HFF-Myc (cell line): ENCODE measurements at regions not wholly inside any gene's neighbourhood (a gene's known extent, or its start where the extent isn't known, plus 50 kb on each side); places are given as distances from the start of the nearest gene placed in this dataset.

Experiments used
- DNase-seq: peaks from one replicate; pipeline ENCODE4 v3.0.0-alpha.2; 2011; ENCODE audit warnings: low read depth; ENCODE audit errors: extremely low read depth
- H3K4me3 ChIP-seq: replicated peaks from 2 replicates; pipeline ENCODE4 v1.5.1; 2011; ENCODE audit warnings: low read depth, mild to moderate bottlenecking, control low read depth, low read length
- TF ChIP-seq, protein P1 (sequence below): IDR thresholded peaks from 2 replicates; pipeline ENCODE4 v1.5.1; 2012; ENCODE audit warnings: mild to moderate bottlenecking, low read depth, low read length, control low read depth; ENCODE audit errors: missing control alignments

DNA sequence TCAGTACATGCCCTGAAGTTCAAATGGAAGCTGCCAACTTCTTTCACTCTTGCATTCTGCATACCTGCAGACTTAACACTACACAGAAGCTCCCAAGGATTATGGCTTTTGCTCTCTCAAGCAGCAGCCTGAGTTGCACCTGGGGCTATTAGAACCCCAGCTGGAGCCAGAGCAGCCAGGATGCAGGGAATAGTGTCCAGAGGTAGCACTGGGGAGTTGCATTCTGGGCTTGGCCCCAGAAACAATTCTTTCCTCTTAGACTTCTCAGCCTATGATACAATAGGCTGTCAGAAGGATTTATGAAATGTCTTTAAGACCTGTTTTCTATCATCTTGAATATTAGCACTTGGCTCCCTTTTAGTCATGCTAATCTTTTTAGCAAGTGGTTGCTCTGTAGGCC lies 886.7 kb upstream of the GHITM start:
- H3K4me3 ChIP-seq: no peak overlapping the region
- TF ChIP-seq, protein P1, sequence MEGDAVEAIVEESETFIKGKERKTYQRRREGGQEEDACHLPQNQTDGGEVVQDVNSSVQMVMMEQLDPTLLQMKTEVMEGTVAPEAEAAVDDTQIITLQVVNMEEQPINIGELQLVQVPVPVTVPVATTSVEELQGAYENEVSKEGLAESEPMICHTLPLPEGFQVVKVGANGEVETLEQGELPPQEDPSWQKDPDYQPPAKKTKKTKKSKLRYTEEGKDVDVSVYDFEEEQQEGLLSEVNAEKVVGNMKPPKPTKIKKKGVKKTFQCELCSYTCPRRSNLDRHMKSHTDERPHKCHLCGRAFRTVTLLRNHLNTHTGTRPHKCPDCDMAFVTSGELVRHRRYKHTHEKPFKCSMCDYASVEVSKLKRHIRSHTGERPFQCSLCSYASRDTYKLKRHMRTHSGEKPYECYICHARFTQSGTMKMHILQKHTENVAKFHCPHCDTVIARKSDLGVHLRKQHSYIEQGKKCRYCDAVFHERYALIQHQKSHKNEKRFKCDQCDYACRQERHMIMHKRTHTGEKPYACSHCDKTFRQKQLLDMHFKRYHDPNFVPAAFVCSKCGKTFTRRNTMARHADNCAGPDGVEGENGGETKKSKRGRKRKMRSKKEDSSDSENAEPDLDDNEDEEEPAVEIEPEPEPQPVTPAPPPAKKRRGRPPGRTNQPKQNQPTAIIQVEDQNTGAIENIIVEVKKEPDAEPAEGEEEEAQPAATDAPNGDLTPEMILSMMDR: no peak
- no peak for DNase-seq

GRCh38 chr10:83253011-83253671 lies 886.2 kb upstream of the GHITM start:
- no peak overlapping the region for H3K4me3 ChIP-seq
- TF ChIP-seq, protein P1: no peak
- DNase-seq: no peak

- DNase-seq: no peak
- no peak overlapping the region for H3K4me3 ChIP-seq
Measured at GRCh38 chr10:83254698-83255097, 884.6 kb upstream of the GHITM start.

DNA sequence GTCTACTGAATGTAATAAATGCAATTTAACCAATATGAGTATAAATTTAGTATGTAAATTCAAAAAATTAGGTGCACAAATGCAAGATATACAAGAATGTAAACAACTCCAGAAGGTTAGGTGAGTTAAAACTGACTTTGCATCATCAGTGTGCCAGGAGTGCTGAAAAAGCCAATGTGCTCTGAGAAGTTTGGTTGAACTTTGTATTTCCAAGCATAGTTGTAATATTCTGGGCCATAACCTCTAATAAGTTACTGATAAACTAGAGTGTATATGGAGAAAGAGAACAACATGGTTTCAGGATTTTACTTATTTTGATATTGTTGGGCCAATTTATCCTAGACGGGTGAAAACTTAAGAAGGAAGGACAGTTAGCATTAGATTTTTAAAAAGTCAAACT lies 876.9 kb upstream of the GHITM start:
- H3K4me3 ChIP-seq: no peak overlapping the region
- TF ChIP-seq, protein P1: no peak
- DNase-seq: no peak

More at GRCh38 chr10:83254698-83255097, 884.6 kb upstream of the GHITM start:
- TF ChIP-seq, protein P1: no peak

DNA sequence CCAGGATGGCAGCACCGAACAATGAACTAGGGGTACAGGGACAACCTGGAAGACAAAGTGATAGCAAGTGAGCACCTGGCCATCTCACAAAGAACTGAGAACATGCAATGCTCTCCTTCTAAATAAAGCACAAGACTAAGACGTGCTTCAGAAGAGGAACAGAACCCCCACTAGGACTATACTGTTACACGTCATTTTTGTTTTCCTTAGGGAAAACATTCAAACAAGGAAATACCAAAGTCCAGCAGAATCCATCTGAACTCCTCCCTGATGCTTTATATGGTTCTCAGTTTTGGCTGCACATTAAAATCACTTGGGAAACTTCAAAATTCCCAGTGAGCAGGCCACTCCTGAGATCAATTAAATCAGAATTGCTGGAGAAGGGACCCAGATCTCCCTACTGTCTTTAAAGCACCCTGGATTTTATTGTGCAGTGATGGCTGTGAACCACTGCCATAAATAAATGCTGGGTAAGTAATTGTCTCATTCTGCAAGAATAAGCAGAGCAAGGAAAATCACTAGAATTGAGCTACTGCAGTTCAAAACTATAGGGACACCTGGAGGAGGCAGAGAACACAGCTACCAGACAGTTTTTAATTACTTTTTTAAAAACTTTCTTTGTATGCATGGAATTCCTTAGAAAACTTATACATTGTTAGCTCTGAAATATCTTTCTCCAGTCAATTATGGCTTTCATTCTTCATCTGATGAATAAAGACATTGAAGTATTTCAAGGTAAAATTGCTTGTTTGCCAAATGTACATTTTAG lies 866.5 kb upstream of the GHITM start:
- H3K4me3 ChIP-seq: no peak overlapping the region
- no peak for DNase-seq
- TF ChIP-seq, protein P1: no peak

DNA sequence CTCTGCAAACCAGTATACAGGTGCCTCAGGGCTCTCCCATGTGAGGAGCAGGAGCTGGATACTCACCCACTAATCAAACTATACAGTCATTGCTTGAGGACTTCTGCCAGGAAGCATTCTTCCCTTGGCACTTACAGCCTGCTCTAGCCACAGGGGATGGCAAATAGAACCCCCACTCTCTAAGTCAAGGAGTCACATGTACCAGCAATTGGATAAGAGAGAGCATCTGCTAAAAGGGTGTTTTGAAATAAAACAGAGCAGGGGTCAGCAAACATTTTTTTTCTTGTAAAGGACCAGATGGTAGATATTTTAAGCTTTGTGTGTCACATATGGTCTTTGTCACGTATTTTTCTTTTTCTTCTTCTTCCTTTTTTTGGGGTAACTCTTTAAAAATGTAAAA lies 865.2 kb upstream of the GHITM start:
- no peak for DNase-seq
- TF ChIP-seq, protein P1: no peak
- H3K4me3 ChIP-seq: no peak overlapping the region
